GM23338 (cell line): ENCODE measurements at regions not wholly inside any gene's neighbourhood (a gene's known extent, or its start where the extent isn't known, plus 50 kb on each side); places are given as distances from the start of the nearest gene placed in this dataset.

Experiments
- CREB1 ChIP-seq: fragments of 250-450 bp; sonication (Bioruptor Pico); IDR thresholded peaks from 2 replicates; pipeline ENCODE4 v1.5.0; 2020; ENCODE audit warnings: low read depth, mild to moderate bottlenecking, moderate library complexity
- EZH2 ChIP-seq: fragments of 200-600 bp; sonication (generic); IDR thresholded peaks from one replicate; pipeline ENCODE4 v1.8.0; 2017; ENCODE audit warnings: antibody characterized with exemption, mild to moderate bottlenecking, low read depth; ENCODE audit not compliant: unreplicated experiment
- EZH2phosphoT487 ChIP-seq: fragments of 200-600 bp; sonication (generic); IDR thresholded peaks from one replicate; pipeline ENCODE4 v1.8.1; 2018; ENCODE audit warnings: antibody characterized with exemption; ENCODE audit not compliant: unreplicated experiment
- JUNB ChIP-seq: IDR thresholded peaks from one replicate; pipeline ENCODE4 v1.6.1; 2016; ENCODE audit warnings: antibody characterized with exemption; ENCODE audit not compliant: unreplicated experiment
- NANOG ChIP-seq: IDR thresholded peaks from 2 replicates; pipeline ENCODE4 v1.6.1; 2016; ENCODE audit warnings: antibody characterized with exemption, borderline replicate concordance
- POLR2AphosphoS5 ChIP-seq: IDR thresholded peaks from 2 replicates; pipeline ENCODE4 v1.6.1; 2016; ENCODE audit warnings: antibody characterized with exemption, low read depth
- STAT1 ChIP-seq: IDR thresholded peaks from one replicate; pipeline ENCODE4 v1.6.1; 2016; ENCODE audit warnings: antibody characterized with exemption; ENCODE audit not compliant: unreplicated experiment
- ZNF114 ChIP-seq: fragments of 250-450 bp; sonication (Bioruptor Pico); IDR thresholded peaks from 2 replicates; pipeline ENCODE4 v1.5.0; 2020; ENCODE audit warnings: mild to moderate bottlenecking, moderate library complexity
- ZNF331 ChIP-seq: fragments of 250-450 bp; sonication (Bioruptor Pico); IDR thresholded peaks from 2 replicates; pipeline ENCODE4 v1.5.0; 2020; ENCODE audit warnings: low read depth, mild to moderate bottlenecking, moderate library complexity
- TF ChIP-seq, protein P1 (sequence below), 2 experiments: fragments of 200-600 bp in 1 of 2; sonication (generic) in 1 of 2; conservative IDR thresholded peaks; 2 replicates each; pipeline versions ENCODE4 v1.5.1 to v1.6.1; 2016 to 2017; ENCODE audit warnings: antibody characterized with exemption in 2 of 2, low read depth in 2 of 2, mild to moderate bottlenecking in 2 of 2, moderate library complexity in 1 of 2
- TF ChIP-seq, protein P2 (sequence below): IDR thresholded peaks from one replicate; pipeline ENCODE4 v1.6.1; 2018; ENCODE audit warnings: antibody characterized with exemption; ENCODE audit not compliant: unreplicated experiment
- TF ChIP-seq, protein P3 (sequence below): IDR thresholded peaks from 2 replicates; pipeline ENCODE4 v1.6.1; 2016; ENCODE audit warnings: antibody characterized with exemption
- TF ChIP-seq, protein P4 (sequence below): fragments of 250-450 bp; sonication (Bioruptor Pico); IDR thresholded peaks from 2 replicates; pipeline ENCODE4 v1.5.0; 2020; ENCODE audit warnings: mild to moderate bottlenecking, moderate library complexity

DNA sequence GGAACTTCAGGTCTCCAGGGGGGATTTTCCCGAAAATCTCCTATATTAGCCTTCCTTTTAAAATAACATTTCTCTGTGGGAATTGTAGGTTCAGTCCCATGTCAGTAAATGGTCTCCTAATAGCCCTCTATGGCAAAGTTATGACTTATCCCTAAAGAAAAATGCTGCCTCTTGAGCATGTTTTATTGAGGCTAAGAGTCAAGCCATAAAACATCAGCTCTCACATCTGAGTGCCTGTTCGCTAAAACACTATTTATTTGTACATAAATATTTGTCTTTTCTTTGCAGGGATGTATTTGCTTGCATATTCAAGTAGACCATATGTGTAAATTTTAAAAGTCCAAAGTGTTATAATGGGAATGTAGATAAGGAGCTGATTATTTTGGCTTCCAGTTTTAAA lies 160.4 kb downstream of the PRDM6 start:
- TF ChIP-seq, protein P1, sequence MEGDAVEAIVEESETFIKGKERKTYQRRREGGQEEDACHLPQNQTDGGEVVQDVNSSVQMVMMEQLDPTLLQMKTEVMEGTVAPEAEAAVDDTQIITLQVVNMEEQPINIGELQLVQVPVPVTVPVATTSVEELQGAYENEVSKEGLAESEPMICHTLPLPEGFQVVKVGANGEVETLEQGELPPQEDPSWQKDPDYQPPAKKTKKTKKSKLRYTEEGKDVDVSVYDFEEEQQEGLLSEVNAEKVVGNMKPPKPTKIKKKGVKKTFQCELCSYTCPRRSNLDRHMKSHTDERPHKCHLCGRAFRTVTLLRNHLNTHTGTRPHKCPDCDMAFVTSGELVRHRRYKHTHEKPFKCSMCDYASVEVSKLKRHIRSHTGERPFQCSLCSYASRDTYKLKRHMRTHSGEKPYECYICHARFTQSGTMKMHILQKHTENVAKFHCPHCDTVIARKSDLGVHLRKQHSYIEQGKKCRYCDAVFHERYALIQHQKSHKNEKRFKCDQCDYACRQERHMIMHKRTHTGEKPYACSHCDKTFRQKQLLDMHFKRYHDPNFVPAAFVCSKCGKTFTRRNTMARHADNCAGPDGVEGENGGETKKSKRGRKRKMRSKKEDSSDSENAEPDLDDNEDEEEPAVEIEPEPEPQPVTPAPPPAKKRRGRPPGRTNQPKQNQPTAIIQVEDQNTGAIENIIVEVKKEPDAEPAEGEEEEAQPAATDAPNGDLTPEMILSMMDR (conservative IDR thresholded peaks at IDR 0.05; ENCODE audit: low read depth in 2 of 2): no peak
- TF ChIP-seq EZH2 (no peak), POLR2AphosphoS5 (no peak), ZNF331 (no peak), EZH2phosphoT487 (no peak), CREB1 (CRISPR knock-in tag) (no peak), NANOG (no peak), STAT1 (no peak), JUNB (no peak), ZNF114 (CRISPR knock-in tag) (no peak)
- TF ChIP-seq, protein P2, sequence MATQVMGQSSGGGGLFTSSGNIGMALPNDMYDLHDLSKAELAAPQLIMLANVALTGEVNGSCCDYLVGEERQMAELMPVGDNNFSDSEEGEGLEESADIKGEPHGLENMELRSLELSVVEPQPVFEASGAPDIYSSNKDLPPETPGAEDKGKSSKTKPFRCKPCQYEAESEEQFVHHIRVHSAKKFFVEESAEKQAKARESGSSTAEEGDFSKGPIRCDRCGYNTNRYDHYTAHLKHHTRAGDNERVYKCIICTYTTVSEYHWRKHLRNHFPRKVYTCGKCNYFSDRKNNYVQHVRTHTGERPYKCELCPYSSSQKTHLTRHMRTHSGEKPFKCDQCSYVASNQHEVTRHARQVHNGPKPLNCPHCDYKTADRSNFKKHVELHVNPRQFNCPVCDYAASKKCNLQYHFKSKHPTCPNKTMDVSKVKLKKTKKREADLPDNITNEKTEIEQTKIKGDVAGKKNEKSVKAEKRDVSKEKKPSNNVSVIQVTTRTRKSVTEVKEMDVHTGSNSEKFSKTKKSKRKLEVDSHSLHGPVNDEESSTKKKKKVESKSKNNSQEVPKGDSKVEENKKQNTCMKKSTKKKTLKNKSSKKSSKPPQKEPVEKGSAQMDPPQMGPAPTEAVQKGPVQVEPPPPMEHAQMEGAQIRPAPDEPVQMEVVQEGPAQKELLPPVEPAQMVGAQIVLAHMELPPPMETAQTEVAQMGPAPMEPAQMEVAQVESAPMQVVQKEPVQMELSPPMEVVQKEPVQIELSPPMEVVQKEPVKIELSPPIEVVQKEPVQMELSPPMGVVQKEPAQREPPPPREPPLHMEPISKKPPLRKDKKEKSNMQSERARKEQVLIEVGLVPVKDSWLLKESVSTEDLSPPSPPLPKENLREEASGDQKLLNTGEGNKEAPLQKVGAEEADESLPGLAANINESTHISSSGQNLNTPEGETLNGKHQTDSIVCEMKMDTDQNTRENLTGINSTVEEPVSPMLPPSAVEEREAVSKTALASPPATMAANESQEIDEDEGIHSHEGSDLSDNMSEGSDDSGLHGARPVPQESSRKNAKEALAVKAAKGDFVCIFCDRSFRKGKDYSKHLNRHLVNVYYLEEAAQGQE: no peak
- TF ChIP-seq, protein P3, sequence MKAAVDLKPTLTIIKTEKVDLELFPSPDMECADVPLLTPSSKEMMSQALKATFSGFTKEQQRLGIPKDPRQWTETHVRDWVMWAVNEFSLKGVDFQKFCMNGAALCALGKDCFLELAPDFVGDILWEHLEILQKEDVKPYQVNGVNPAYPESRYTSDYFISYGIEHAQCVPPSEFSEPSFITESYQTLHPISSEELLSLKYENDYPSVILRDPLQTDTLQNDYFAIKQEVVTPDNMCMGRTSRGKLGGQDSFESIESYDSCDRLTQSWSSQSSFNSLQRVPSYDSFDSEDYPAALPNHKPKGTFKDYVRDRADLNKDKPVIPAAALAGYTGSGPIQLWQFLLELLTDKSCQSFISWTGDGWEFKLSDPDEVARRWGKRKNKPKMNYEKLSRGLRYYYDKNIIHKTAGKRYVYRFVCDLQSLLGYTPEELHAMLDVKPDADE: no peak
- TF ChIP-seq, protein P4, sequence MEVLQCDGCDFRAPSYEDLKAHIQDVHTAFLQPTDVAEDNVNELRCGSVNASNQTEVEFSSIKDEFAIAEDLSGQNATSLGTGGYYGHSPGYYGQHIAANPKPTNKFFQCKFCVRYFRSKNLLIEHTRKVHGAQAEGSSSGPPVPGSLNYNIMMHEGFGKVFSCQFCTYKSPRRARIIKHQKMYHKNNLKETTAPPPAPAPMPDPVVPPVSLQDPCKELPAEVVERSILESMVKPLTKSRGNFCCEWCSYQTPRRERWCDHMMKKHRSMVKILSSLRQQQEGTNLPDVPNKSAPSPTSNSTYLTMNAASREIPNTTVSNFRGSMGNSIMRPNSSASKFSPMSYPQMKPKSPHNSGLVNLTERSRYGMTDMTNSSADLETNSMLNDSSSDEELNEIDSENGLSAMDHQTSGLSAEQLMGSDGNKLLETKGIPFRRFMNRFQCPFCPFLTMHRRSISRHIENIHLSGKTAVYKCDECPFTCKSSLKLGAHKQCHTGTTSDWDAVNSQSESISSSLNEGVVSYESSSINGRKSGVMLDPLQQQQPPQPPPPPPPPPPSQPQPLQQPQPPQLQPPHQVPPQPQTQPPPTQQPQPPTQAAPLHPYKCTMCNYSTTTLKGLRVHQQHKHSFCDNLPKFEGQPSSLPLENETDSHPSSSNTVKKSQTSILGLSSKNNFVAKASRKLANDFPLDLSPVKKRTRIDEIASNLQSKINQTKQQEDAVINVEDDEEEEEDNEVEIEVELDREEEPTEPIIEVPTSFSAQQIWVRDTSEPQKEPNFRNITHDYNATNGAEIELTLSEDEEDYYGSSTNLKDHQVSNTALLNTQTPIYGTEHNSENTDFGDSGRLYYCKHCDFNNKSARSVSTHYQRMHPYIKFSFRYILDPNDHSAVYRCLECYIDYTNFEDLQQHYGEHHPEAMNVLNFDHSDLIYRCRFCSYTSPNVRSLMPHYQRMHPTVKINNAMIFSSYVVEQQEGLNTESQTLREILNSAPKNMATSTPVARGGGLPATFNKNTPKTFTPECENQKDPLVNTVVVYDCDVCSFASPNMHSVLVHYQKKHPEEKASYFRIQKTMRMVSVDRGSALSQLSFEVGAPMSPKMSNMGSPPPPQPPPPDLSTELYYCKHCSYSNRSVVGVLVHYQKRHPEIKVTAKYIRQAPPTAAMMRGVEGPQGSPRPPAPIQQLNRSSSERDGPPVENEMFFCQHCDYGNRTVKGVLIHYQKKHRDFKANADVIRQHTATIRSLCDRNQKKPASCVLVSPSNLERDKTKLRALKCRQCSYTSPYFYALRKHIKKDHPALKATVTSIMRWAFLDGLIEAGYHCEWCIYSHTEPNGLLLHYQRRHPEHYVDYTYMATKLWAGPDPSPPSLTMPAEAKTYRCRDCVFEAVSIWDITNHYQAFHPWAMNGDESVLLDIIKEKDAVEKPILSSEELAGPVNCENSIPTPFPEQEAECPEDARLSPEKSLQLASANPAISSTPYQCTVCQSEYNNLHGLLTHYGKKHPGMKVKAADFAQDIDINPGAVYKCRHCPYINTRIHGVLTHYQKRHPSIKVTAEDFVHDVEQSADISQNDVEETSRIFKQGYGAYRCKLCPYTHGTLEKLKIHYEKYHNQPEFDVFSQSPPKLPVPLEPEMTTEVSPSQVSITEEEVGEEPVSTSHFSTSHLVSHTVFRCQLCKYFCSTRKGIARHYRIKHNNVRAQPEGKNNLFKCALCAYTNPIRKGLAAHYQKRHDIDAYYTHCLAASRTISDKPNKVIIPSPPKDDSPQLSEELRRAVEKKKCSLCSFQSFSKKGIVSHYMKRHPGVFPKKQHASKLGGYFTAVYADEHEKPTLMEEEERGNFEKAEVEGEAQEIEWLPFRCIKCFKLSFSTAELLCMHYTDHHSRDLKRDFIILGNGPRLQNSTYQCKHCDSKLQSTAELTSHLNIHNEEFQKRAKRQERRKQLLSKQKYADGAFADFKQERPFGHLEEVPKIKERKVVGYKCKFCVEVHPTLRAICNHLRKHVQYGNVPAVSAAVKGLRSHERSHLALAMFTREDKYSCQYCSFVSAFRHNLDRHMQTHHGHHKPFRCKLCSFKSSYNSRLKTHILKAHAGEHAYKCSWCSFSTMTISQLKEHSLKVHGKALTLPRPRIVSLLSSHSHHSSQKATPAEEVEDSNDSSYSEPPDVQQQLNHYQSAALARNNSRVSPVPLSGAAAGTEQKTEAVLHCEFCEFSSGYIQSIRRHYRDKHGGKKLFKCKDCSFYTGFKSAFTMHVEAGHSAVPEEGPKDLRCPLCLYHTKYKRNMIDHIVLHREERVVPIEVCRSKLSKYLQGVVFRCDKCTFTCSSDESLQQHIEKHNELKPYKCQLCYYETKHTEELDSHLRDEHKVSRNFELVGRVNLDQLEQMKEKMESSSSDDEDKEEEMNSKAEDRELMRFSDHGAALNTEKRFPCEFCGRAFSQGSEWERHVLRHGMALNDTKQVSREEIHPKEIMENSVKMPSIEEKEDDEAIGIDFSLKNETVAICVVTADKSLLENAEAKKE (CRISPR knock-in tag): no peak
